HepG2 (cell line): ENCODE measurements at regions not wholly inside any gene's neighbourhood (a gene's known extent, or its start where the extent isn't known, plus 50 kb on each side); places are given as distances from the start of the nearest gene placed in this dataset.

Source experiments
- ATAC-seq: fragments of 200-7000 bp; cut with Tn5 transposase; 3 replicates; pipeline ENCODE4 v1.9.1; 2020; ENCODE audit warnings: mild to moderate bottlenecking, moderate library complexity
- BruUV-seq: library from RNA; stranded (reverse); fragments of 400-500 nt; replicated peaks from 2 replicates; lab custom pipeline; 2021; lab: Mats Ljungman, UMichigan
- CTCF ChIA-PET: fragments of 300-600 bp; formaldehyde crosslinking; extraction: SDS; loops from one replicate; lab custom pipeline; 2021; ENCODE audit warnings: low total read pairs, inconsistent platforms, low intra/inter-chr PET ratio; lab: Yijun Ruan, JAX
- POLR2A ChIA-PET: fragments of 350-600 bp; sonication (Branson Sonifier 250); formaldehyde crosslinking; loops from one replicate; lab custom pipeline; 2020; ENCODE audit warnings: antibody characterized with exemption, inconsistent platforms; lab: Yijun Ruan, JAX
- DNase-seq: peaks from one replicate; pipeline ENCODE4 v3.0.0-alpha.2; 2015; ENCODE audit warnings: low spot score
- FAIRE-seq: peaks from 3 replicates; lab custom pipeline; 2011; peaks lifted over from hg19 to GRCh38; lab: Jason Lieb, UNC
- H2AFZ ChIP-seq: one replicate; pipeline ENCODE4 v1.6.1; 2011; ENCODE audit warnings: low read length, inconsistent platforms
- H3K27ac ChIP-seq: fragments of 300-600 bp; 3 replicates; pipeline ENCODE4 v1.8.0; 2011; ENCODE audit warnings: mixed run types, mild to moderate bottlenecking, mixed read lengths, low read length, inconsistent platforms; ENCODE audit not compliant: insufficient read depth; ENCODE audit errors: extremely low read length
- H3K27me3 ChIP-seq, 2 experiments: fragments of 200-600 bp in 1 of 2; 2 replicates in 1 of 2; 3 replicates in 1 of 2; pipeline versions ENCODE4 v1.6.0 to v1.8.0; 2011; ENCODE audit warnings: low read length in 2 of 2, mild to moderate bottlenecking in 2 of 2, moderate library complexity in 2 of 2, inconsistent platforms in 1 of 2; ENCODE audit not compliant: insufficient read depth in 2 of 2, control insufficient read depth in 1 of 2
- H3K36me3 ChIP-seq, 2 experiments: fragments of 200-600 bp in 1 of 2; replicated peaks in 1 of 2; 2 replicates in 1 of 2; 3 replicates in 1 of 2; pipeline versions ENCODE4 v1.5.1 to v1.8.0; 2011; ENCODE audit warnings: low read length in 2 of 2, inconsistent platforms in 1 of 2; ENCODE audit not compliant: insufficient read depth in 2 of 2, control insufficient read depth in 1 of 2
- H3K4me1 ChIP-seq: 2 replicates; pipeline ENCODE4 v1.5.1; 2012; ENCODE audit warnings: low read length, inconsistent platforms; ENCODE audit not compliant: insufficient read depth
- H3K4me2 ChIP-seq: 2 replicates; pipeline ENCODE4 v1.6.0; 2011; ENCODE audit warnings: low read depth, low read length, inconsistent platforms
- H3K4me3 ChIP-seq, 3 experiments: fragments of 200-600 bp in 1 of 3; sonication (generic), shearing (Covaris generic) in 1 of 3; replicated peaks in 1 of 3; 2 replicates each; pipeline ENCODE4 v1.5.1; 2011 to 2016; ENCODE audit warnings: low read length in 3 of 3, inconsistent platforms in 2 of 3, low read depth in 2 of 3, mild to moderate bottlenecking in 2 of 3, control low read depth in 1 of 3, mixed read lengths in 1 of 3; ENCODE audit not compliant: insufficient read depth in 1 of 3
- H3K79me2 ChIP-seq: one replicate; pipeline ENCODE4 v1.6.1; 2011; ENCODE audit warnings: low read length, inconsistent platforms; ENCODE audit not compliant: insufficient read depth
- H3K9ac ChIP-seq: 2 replicates; pipeline ENCODE4 v1.6.0; 2011; ENCODE audit warnings: mild to moderate bottlenecking, low read depth, low read length, inconsistent platforms; ENCODE audit not compliant: insufficient read depth
- H3K9me3 ChIP-seq: 2 replicates; pipeline ENCODE4 v1.5.1; 2012; ENCODE audit warnings: mild to moderate bottlenecking, low read length
- H4K20me1 ChIP-seq: 2 replicates; pipeline ENCODE4 v1.6.0; 2011; ENCODE audit warnings: inconsistent platforms, mild to moderate bottlenecking, low read length, moderate library complexity; ENCODE audit not compliant: insufficient read depth
- EZH2 ChIP-seq: conservative IDR thresholded peaks from 2 replicates; pipeline ENCODE4 v1.6.1; 2012; ENCODE audit warnings: mild to moderate bottlenecking, low read depth, low read length, moderate library complexity
- HDAC2 ChIP-seq: sonication (generic); formaldehyde crosslinking; IDR thresholded peaks from 2 replicates; pipeline ENCODE4 v1.4.0; 2020; ENCODE audit warnings: missing genetic modification reagents
- HOXD1 ChIP-seq: sonication (generic); formaldehyde crosslinking; IDR thresholded peaks from 2 replicates; pipeline ENCODE4 v1.5.0; 2020; ENCODE audit warnings: missing genetic modification reagents
- ISX ChIP-seq: sonication (generic); formaldehyde crosslinking; conservative IDR thresholded peaks from 2 replicates; pipeline ENCODE4 v1.5.0; 2020; ENCODE audit warnings: missing genetic modification reagents
- NFE2L2 ChIP-seq: fragments of 150-350 bp; IDR thresholded peaks from 2 replicates; pipeline ENCODE4 v1.6.1; 2014; ENCODE audit warnings: low read length
- POGK ChIP-seq: sonication (generic); formaldehyde crosslinking; conservative IDR thresholded peaks from 2 replicates; pipeline ENCODE4 v1.8.0; 2022; ENCODE audit warnings: mild to moderate bottlenecking, moderate library complexity, missing genetic modification reagents
- SMAD9 ChIP-seq: sonication (generic); formaldehyde crosslinking; IDR thresholded peaks from 2 replicates; pipeline ENCODE4 v1.5.1; 2020; ENCODE audit warnings: mild to moderate bottlenecking, missing genetic modification reagents
- TP53 ChIP-seq: sonication (generic); formaldehyde crosslinking; conservative IDR thresholded peaks from 2 replicates; pipeline ENCODE4 v1.4.0; 2020; ENCODE audit warnings: missing genetic modification reagents
- ZBTB49 ChIP-seq: sonication (generic); formaldehyde crosslinking; IDR thresholded peaks from 2 replicates; pipeline ENCODE4 v1.4.0; 2020; ENCODE audit warnings: missing genetic modification reagents, borderline replicate concordance
- ZNF318 ChIP-seq: sonication (generic); formaldehyde crosslinking; IDR thresholded peaks from 2 replicates; pipeline ENCODE4 v1.4.0; 2020; ENCODE audit warnings: mild to moderate bottlenecking, missing genetic modification reagents
- ZNF34 ChIP-seq: sonication (generic); formaldehyde crosslinking; IDR thresholded peaks from 2 replicates; pipeline ENCODE4 v1.4.0; 2020; ENCODE audit warnings: mild to moderate bottlenecking, missing genetic modification reagents, borderline replicate concordance
- ZNF367 ChIP-seq: sonication (generic); formaldehyde crosslinking; IDR thresholded peaks from 2 replicates; pipeline ENCODE4 v1.4.0; 2020; ENCODE audit warnings: missing genetic modification reagents, borderline replicate concordance
- ZNF501 ChIP-seq: sonication (generic); formaldehyde crosslinking; IDR thresholded peaks from 2 replicates; pipeline ENCODE4 v1.5.1; 2020; ENCODE audit warnings: mild to moderate bottlenecking, moderate library complexity, missing genetic modification reagents
- ZNF530 ChIP-seq: sonication (generic); formaldehyde crosslinking; IDR thresholded peaks from 2 replicates; pipeline ENCODE4 v1.5.0; 2020; ENCODE audit warnings: low read depth, mild to moderate bottlenecking, missing genetic modification reagents
- WGBS: methylation state at CpG from one replicate; pipeline ENCODE4 v1.1.6; 2017; ENCODE audit warnings: low lambda C conversion rate; 5-methylcytosine and 5-hydroxymethylcytosine counted together
- in situ Hi-C: cut with HindIII; loops from 2 replicates; pipeline ENCODE4 v1.10.0; 2017; ENCODE audit warnings: low pct_unique_long_range_greater_than_20kb; ENCODE audit not compliant: extremely low pct_ligation_motif_present
- intact Hi-C: fragments of 100-400 bp; cut with micrococcal nuclease; formaldehyde crosslinking; loops from one replicate; pipeline ENCODE4 v1.10.0; 2022; ENCODE audit not compliant: unreplicated experiment

GRCh38 chr5:113749334-113749733 lies 235.8 kb downstream of the YTHDC2 start:
- ChIA-PET CTCF (no interaction called here), POLR2A (no interaction called here)
- 4% methylated on average over 1 of the region's 1 CpG for WGBS
- in situ Hi-C loops (no loop called here), intact Hi-C loops (no loop called here)
- DNase-seq (no peak), ATAC-seq (no peak), FAIRE-seq (no peak)
- Histone ChIP-seq H4K20me1 (no peaks in the 10 kb centered on the region), H3K27me3 (no peaks in the 10 kb centered on the region), H2AFZ (no peak overlapping the region), H3K36me3 (no peaks in the 10 kb centered on the region), H3K9ac (no peak overlapping the region), H3K4me2 (no peak overlapping the region), H3K27ac (no peak overlapping the region), H3K4me3 (no peak overlapping the region), H3K9me3 (no peaks in the 10 kb centered on the region), H3K4me1 (no peaks in the 10 kb centered on the region), H3K79me2 (no peaks in the 10 kb centered on the region)
- no TSS peak for BruUV-seq
- TF ChIP-seq ZNF34 (CRISPR knock-in tag) (no peak), HDAC2 (no peak), TP53 (no peak), ISX (CRISPR knock-in tag) (no peak), ZNF530 (CRISPR knock-in tag) (no peak), POGK (CRISPR knock-in tag) (no peak), HOXD1 (no peak), SMAD9 (CRISPR knock-in tag) (no peak), ZNF501 (no peak), NFE2L2 (no peak), ZBTB49 (CRISPR knock-in tag) (no peak), ZNF318 (no peak), ZNF367 (CRISPR knock-in tag) (no peak), EZH2 (no peak)
